ENCODE measurements at regions not wholly inside any gene's neighbourhood (a gene's known extent, or its start where the extent isn't known, plus 50 kb on each side); places are given as distances from the start of the nearest gene placed in this dataset.

DNA sequence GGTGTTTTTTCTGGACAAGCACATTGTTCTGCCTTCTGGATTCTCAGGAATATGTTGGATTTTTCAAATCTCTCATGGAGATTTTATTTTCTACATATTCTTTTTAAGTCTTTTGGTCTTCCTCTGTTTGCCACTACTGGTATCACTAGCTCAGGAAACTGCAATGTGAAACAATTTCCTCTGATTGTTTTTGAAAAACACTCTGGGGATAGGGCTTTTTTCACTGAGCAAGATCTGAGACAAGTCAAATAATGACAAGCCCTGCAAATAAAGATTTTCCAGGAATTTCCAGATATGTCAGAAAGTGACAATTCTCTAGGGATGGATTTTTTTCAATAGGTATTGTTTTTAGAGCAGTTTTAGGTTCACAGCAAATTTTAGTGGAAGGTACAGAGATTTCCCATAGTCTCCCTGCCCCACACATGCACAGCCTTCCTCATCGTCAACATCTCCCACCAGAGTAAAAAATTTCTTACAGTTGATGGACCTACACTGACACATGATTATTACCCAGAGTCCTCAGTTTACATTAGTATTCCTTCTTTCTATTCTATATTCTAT is 86.9 kb upstream of the TMEM161B start:
- H3K4me2 ChIP-seq (ENCODE audit: insufficient read depth, insufficient read length, low read length), result no peak overlapping the region
- H3K56ac ChIP-seq (ENCODE audit: insufficient read length, low read depth, low read length), result no peak overlapping the region
- no peak overlapping the region for H3K14ac ChIP-seq (ENCODE audit: insufficient read depth, low read length)
- Mint-ChIP-seq H3K27ac (no peak overlapping the region), H3K36me3 (ENCODE audit: insufficient read depth in 1 of 3, low read depth in 3 of 3) (peaks cover 0 to 6% (median 0%) of the 10 kb centered on the region in 3 experiments; a peak in 2 of 7 replicates), H3K4me3 (no peak overlapping the region), H3K9me3 (no peaks in the 10 kb centered on the region; a peak in 2 of 5 replicates), H3K27me3 (ENCODE audit: low read depth) (no peaks in the 10 kb centered on the region), H3K4me1 (peaks cover 0 to 9% of the 10 kb centered on the region in 2 experiments; a peak in 2 of 4 replicates)
- H3T11ph ChIP-seq (ENCODE audit: low read length), result no peak overlapping the region
- H3K4ac ChIP-seq (ENCODE audit: low read depth, low read length), result no peak overlapping the region
- no peak overlapping the region for H2BK12ac ChIP-seq (ENCODE audit: insufficient read length, low read depth, low read length)
- H4K8ac ChIP-seq (replicated peaks; ENCODE audit: insufficient read length, low read depth, low read length), result no peak overlapping the region
- H3K79me1 ChIP-seq (ENCODE audit: insufficient read depth, low read depth, low read length, poor library complexity, severe bottlenecking), result no peaks in the 10 kb centered on the region
- H2BK20ac ChIP-seq (ENCODE audit: low read depth, low read length, poor library complexity, severe bottlenecking), result no peak overlapping the region
- no peak overlapping the region for H2BK120ac ChIP-seq (ENCODE audit: low read depth, low read length, poor library complexity, severe bottlenecking)
- H4K20me1 ChIP-seq (ENCODE audit: control insufficient read depth, insufficient read depth, insufficient read length), result no peaks in the 10 kb centered on the region
- H3K9me3 ChIP-seq (ENCODE audit: control insufficient read depth, low read depth, low read length), result no peaks in the 10 kb centered on the region
- no peak overlapping the region for H3K9ac ChIP-seq (ENCODE audit: extremely low read depth, insufficient read length, low read length)
- no peak overlapping the region for H4K5ac ChIP-seq (ENCODE audit: insufficient read length, low read depth, low read length)
- H3K4me1 ChIP-seq (ENCODE audit: insufficient read depth, low read length), result no peaks in the 10 kb centered on the region
- H3K27ac ChIP-seq (ENCODE audit: insufficient read length, low read depth, low read length), result no peak overlapping the region
- no CpG with 5 or more reads among the region's 1 CpG for WGBS (ENCODE audit: extremely low coverage, insufficient read length, low lambda C conversion rate)
- DNase-seq, result no peak
- no peak overlapping the region for H4K91ac ChIP-seq (ENCODE audit: insufficient read length, low read depth, low read length)
- H3K23ac ChIP-seq (ENCODE audit: insufficient read length, low read depth, low read length), result no peak overlapping the region
- H2AFZ ChIP-seq (ENCODE audit: low read length), result no peak overlapping the region
- no peak overlapping the region for H2BK5ac ChIP-seq (ENCODE audit: insufficient read length, low read length)
- no peaks in the 10 kb centered on the region for H3K27me3 ChIP-seq (ENCODE audit: insufficient read depth, low read length)
- no peak overlapping the region for H2BK15ac ChIP-seq (ENCODE audit: low read depth, low read length)
- no peaks in the 10 kb centered on the region for H3K23me2 ChIP-seq (ENCODE audit: insufficient read length, low read depth, low read length, poor library complexity, severe bottlenecking)
- no peak overlapping the region for H2AK5ac ChIP-seq (ENCODE audit: insufficient read length, low read length)
- no peaks in the 10 kb centered on the region for H3K79me2 ChIP-seq (ENCODE audit: insufficient read depth, low read length)
- TF ChIP-seq, protein P1, sequence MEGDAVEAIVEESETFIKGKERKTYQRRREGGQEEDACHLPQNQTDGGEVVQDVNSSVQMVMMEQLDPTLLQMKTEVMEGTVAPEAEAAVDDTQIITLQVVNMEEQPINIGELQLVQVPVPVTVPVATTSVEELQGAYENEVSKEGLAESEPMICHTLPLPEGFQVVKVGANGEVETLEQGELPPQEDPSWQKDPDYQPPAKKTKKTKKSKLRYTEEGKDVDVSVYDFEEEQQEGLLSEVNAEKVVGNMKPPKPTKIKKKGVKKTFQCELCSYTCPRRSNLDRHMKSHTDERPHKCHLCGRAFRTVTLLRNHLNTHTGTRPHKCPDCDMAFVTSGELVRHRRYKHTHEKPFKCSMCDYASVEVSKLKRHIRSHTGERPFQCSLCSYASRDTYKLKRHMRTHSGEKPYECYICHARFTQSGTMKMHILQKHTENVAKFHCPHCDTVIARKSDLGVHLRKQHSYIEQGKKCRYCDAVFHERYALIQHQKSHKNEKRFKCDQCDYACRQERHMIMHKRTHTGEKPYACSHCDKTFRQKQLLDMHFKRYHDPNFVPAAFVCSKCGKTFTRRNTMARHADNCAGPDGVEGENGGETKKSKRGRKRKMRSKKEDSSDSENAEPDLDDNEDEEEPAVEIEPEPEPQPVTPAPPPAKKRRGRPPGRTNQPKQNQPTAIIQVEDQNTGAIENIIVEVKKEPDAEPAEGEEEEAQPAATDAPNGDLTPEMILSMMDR (conservative IDR thresholded peaks at IDR 0.05), result no peak
- H3K18ac ChIP-seq (ENCODE audit: insufficient read length, low read depth, low read length), result no peak overlapping the region
